Endothelial cell of umbilical vein (primary cell): ENCODE measurements at regions not wholly inside any gene's neighbourhood (a gene's known extent, or its start where the extent isn't known, plus 50 kb on each side); places are given as distances from the start of the nearest gene placed in this dataset.

Experiments
- BruUV-seq: library from RNA; stranded (reverse); fragments of 400-500 nt; replicated peaks from 2 replicates; lab custom pipeline; 2021; lab: Mats Ljungman, UMichigan
- CTCF ChIA-PET: fragments of 300-600, 350-600 bp; sonication (Branson Sonifier 250); formaldehyde crosslinking; loops from one replicate; lab custom pipeline; 2021; ENCODE audit warnings: antibody characterized with exemption, inconsistent platforms; lab: Charles Lee
- POLR2A ChIA-PET: fragments of 300-600, 350-600 bp; sonication (Branson Sonifier 250); formaldehyde crosslinking; loops from one replicate; lab custom pipeline; 2021; ENCODE audit warnings: antibody characterized with exemption, inconsistent platforms; lab: Charles Lee
- DNase-seq: peaks from one replicate; pipeline ENCODE4 v3.0.0-alpha.2; 2011; ENCODE audit warnings: low read depth, low spot score
- FAIRE-seq: peaks from 2 replicates; lab custom pipeline; 2011; peaks lifted over from hg19 to GRCh38; lab: Jason Lieb, UNC
- H2AFZ ChIP-seq: 2 replicates; pipeline ENCODE4 v1.6.0; 2012; ENCODE audit warnings: low read depth, low read length, control low read depth, inconsistent platforms
- H3K27ac ChIP-seq: 2 replicates; pipeline ENCODE4 v1.5.1; 2011; ENCODE audit warnings: low read depth, mild to moderate bottlenecking, control low read depth, low read length, moderate library complexity; ENCODE audit not compliant: insufficient read depth
- H3K27me3 ChIP-seq, 2 experiments: 2 replicates each; pipeline versions ENCODE4 v1.6.0 to v1.6.1; 2011; ENCODE audit warnings: low read length in 2 of 2, mixed read lengths in 1 of 2; ENCODE audit not compliant: control insufficient read depth in 2 of 2, insufficient read depth in 2 of 2
- H3K36me3 ChIP-seq, 2 experiments: 2 replicates in 1 of 2; 3 replicates in 1 of 2; pipeline ENCODE4 v1.5.1; 2011; ENCODE audit warnings: low read length in 2 of 2, mild to moderate bottlenecking in 1 of 2, moderate library complexity in 1 of 2; ENCODE audit not compliant: control insufficient read depth in 2 of 2, insufficient read depth in 2 of 2; ENCODE audit errors: extremely low read depth in 1 of 2
- H3K4me1 ChIP-seq: 3 replicates; pipeline ENCODE4 v1.5.1; 2011; ENCODE audit warnings: mild to moderate bottlenecking, low read length; ENCODE audit not compliant: control insufficient read depth, insufficient read depth; ENCODE audit errors: extremely low read depth
- H3K4me2 ChIP-seq: 2 replicates; pipeline ENCODE4 v1.6.1; 2011; ENCODE audit warnings: low read length, control low read depth, mixed read lengths; ENCODE audit not compliant: insufficient read depth
- H3K4me3 ChIP-seq, 3 experiments: fragments of 200-600 bp in 1 of 3; sonication (generic), shearing (Covaris generic) in 1 of 3; replicated peaks in 1 of 3; 2 replicates each; pipeline ENCODE4 v1.5.1; 2011 to 2016; ENCODE audit warnings: control low read depth in 3 of 3, low read length in 3 of 3, mild to moderate bottlenecking in 2 of 3, inconsistent platforms in 1 of 3, low read depth in 1 of 3, moderate library complexity in 1 of 3; ENCODE audit not compliant: insufficient read depth in 1 of 3
- H3K79me2 ChIP-seq: 2 replicates; pipeline ENCODE4 v1.6.0; 2012; ENCODE audit warnings: low read length, inconsistent platforms; ENCODE audit not compliant: control insufficient read depth, insufficient read depth
- H3K9ac ChIP-seq: replicated peaks from 2 replicates; pipeline ENCODE3; 2011; ENCODE audit warnings: low read length, control low read depth; ENCODE audit not compliant: insufficient read depth; ENCODE audit errors: extremely low read depth
- H3K9me1 ChIP-seq: replicated peaks from 3 replicates; pipeline ENCODE4 v1.6.0; 2011; ENCODE audit warnings: mild to moderate bottlenecking, low read length; ENCODE audit not compliant: control insufficient read depth, insufficient read depth; ENCODE audit errors: extremely low read depth
- H3K9me3 ChIP-seq: replicated peaks from 2 replicates; pipeline ENCODE4 v1.5.1; 2012; ENCODE audit warnings: low read length, inconsistent platforms; ENCODE audit not compliant: control insufficient read depth, insufficient read depth
- H4K20me1 ChIP-seq: replicated peaks from 2 replicates; pipeline ENCODE3; 2011; ENCODE audit warnings: mild to moderate bottlenecking, low read length; ENCODE audit not compliant: control insufficient read depth, insufficient read depth; ENCODE audit errors: extremely low read depth
- CTCF ChIP-seq, 2 donors: IDR thresholded peaks; 1 replicate in 1 of 2; 2 replicates in 1 of 2; pipeline ENCODE4 v1.5.1; 2011; ENCODE audit warnings: low read length in 2 of 2, mild to moderate bottlenecking in 2 of 2, moderate library complexity in 2 of 2, control low read depth in 1 of 2, inconsistent platforms in 1 of 2, low read depth in 1 of 2; ENCODE audit not compliant: insufficient read depth in 1 of 2; ENCODE audit errors: extremely low read depth in 1 of 2
- EZH2 ChIP-seq: IDR thresholded peaks from 2 replicates; pipeline ENCODE4 v1.6.1; 2012; ENCODE audit warnings: borderline replicate concordance, low read depth, mild to moderate bottlenecking, moderate library complexity, low read length, inconsistent platforms; ENCODE audit not compliant: severe bottlenecking
- FOS ChIP-seq: IDR thresholded peaks from 2 replicates; pipeline ENCODE4 v1.6.1; 2011; ENCODE audit warnings: mild to moderate bottlenecking, low read length, moderate library complexity, borderline replicate concordance; ENCODE audit not compliant: insufficient read depth
- GATA2 ChIP-seq: IDR thresholded peaks from 2 replicates; pipeline ENCODE4 v1.7.0; 2011; ENCODE audit warnings: low read depth, mild to moderate bottlenecking, moderate library complexity, mixed read lengths, low read length; ENCODE audit not compliant: insufficient read length, insufficient read depth
- JUN ChIP-seq: IDR thresholded peaks from 2 replicates; pipeline ENCODE4 v1.6.1; 2011; ENCODE audit warnings: borderline replicate concordance, low read depth; ENCODE audit not compliant: insufficient read length, insufficient read depth
- MAX ChIP-seq: IDR thresholded peaks from 2 replicates; pipeline ENCODE4 v1.6.1; 2011; ENCODE audit not compliant: insufficient read depth, insufficient read length
- MYC ChIP-seq: IDR thresholded peaks from one replicate; pipeline ENCODE4 v1.6.1; 2011; ENCODE audit warnings: mild to moderate bottlenecking, low read depth, low read length
- POLR2A ChIP-seq: IDR thresholded peaks from 2 replicates; pipeline ENCODE4 v1.6.1; 2012; ENCODE audit warnings: low read depth, mild to moderate bottlenecking, control low read depth, low read length
- POLR2AphosphoS5 ChIP-seq: IDR thresholded peaks from 2 replicates; pipeline ENCODE4 v1.6.1; 2012; ENCODE audit warnings: low read depth, mild to moderate bottlenecking, control low read depth, low read length, moderate library complexity; ENCODE audit not compliant: insufficient read depth
- dilution Hi-C: fragments of 300-500 bp; cut with MboI; formaldehyde crosslinking; loops from one replicate; pipeline ENCODE4 v1.15.0; 2019; ENCODE audit warnings: low sequenced_read_pairs; ENCODE audit not compliant: extremely low pct_ligation_motif_present
- intact Hi-C: fragments of 100-400 bp; cut with micrococcal nuclease; formaldehyde crosslinking; loops from one replicate; pipeline ENCODE4 v1.10.0; 2022

GRCh38 chr6:14965424-14966075, 280.3 kb upstream of the JARID2 start:
- Histone ChIP-seq H3K9me1 (no peaks in the 10 kb centered on the region), H4K20me1 (no peaks in the 10 kb centered on the region), H3K4me1 (no peaks in the 10 kb centered on the region), H3K27me3 (no peaks in the 10 kb centered on the region), H3K4me3 (no peak overlapping the region), H3K9me3 (no peaks in the 10 kb centered on the region), H3K79me2 (no peaks in the 10 kb centered on the region), H2AFZ (no peak overlapping the region), H3K27ac (no peak overlapping the region), H3K9ac (no peak overlapping the region), H3K36me3 (no peaks in the 10 kb centered on the region), H3K4me2 (no peak overlapping the region)
- DNase-seq (no peak), FAIRE-seq (no peak)
- intact Hi-C loops = no loop called here
- TF ChIP-seq JUN (no peak), FOS (no peak), EZH2 (no peak), GATA2 (no peak), POLR2AphosphoS5 (no peak), MAX (no peak), POLR2A (no peak), MYC (no peak), CTCF (IDR thresholded peaks at IDR 0.05; ENCODE audit: extremely low read depth in 1 of 2, insufficient read depth in 1 of 2, low read depth in 1 of 2, low read length in 2 of 2) (no peak)
- ChIA-PET CTCF (no interaction called here), POLR2A (no interaction called here)
- dilution Hi-C loops = no loop called here
- BruUV-seq = no TSS peak
